CD1c-positive myeloid dendritic cell (primary cell): ENCODE measurements at regions not wholly inside any gene's neighbourhood (a gene's known extent, or its start where the extent isn't known, plus 50 kb on each side); places are given as distances from the start of the nearest gene placed in this dataset.
A peak's percentile ranks its signal among the peaks of the same experiment; 100 is the strongest.

Experiments
- DNase-seq: peaks from one replicate; pipeline ENCODE4 v3.0.0-alpha.2; 2016; ENCODE audit errors: extremely low spot score

DNA sequence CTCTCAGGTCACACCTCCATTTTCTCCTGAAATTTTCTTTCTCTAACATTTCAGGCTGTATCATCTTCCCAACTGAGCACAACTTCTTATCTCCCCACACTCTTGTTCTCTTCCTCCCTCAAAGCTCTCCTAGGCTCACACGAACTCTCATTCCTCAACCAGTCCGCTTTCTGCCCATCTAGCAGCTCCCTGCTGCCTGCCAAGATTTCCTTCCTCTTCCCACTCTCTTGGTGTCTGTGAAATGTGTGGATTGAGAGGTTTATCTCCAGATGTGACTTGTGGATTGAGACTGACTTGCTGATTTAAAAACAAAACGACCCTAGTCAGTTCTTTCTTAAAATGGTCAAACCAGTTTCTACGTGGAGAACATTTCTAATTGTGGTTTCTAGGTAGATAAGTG lies 106.3 kb downstream of the MTNR1B start:
- DNase-seq: no peak

DNA sequence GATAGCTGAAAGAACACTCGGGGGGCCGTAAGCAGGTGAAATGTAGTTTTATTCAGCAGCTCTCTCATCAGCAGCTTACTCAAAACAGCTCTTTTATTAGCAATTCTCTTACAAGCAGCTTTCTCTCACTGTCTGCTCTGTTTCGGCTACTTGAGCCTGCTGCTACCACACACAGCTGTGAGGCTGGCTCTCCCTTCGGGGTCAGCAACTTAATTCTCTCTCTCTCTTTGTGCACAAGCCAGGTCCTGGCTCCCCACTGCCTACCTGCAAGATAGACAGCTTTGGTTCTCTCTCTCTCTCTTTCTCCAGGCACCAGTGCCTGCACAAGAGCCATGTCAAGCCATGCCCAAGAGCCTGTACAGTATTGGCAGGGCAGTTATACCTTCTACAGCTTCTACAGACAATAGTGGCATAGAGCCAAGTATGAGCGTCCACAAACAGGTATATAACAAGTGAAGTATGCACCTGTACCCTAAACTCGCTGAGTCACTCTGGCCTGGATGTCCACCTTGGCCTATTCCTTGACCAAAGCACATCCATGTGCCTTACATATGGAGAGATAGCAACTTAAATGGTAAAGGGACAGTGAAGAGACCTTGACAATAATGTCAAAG lies 110.8 kb downstream of the MTNR1B start:
- no peak for DNase-seq

DNA sequence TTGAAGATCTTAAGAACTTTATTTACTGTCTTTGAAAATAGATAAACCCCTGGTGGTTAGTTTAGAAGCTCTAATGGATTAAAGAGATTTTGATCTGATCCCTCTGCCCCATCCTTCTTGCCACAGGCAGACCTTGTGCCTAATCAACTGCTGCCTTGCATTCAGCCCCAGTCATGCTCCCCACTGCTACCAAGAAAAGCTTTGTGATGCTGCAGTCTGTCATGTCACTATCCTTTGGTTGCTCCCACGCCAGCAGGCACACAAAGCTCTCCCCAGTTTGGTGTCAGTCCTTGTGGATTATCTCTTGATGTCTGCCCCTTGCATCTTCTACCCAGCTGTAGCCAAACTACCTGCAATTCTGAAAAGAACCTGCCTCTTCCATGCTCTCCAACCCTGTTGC lies 112.2 kb downstream of the MTNR1B start:
- DNase-seq: no peak

DNA sequence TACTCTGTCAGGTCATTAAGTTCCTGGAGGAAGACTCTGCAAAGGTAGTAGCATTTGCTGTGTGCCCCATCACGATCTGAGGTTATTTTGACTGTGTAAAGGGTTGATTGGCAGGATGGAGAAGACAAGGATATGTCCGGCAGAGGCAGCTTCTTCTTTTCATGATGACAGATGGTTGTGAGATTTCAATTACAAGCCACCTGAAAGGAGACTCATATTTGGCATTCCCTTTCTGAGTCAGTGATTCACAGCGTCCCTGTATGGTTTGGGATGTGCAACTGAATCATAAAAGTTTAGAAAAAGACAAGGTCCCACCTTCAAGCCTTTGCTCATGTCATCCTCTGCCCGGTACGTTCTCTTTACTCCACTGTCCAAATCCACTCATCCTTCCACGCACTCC lies 113.4 kb downstream of the MTNR1B start:
- no peak for DNase-seq

DNA sequence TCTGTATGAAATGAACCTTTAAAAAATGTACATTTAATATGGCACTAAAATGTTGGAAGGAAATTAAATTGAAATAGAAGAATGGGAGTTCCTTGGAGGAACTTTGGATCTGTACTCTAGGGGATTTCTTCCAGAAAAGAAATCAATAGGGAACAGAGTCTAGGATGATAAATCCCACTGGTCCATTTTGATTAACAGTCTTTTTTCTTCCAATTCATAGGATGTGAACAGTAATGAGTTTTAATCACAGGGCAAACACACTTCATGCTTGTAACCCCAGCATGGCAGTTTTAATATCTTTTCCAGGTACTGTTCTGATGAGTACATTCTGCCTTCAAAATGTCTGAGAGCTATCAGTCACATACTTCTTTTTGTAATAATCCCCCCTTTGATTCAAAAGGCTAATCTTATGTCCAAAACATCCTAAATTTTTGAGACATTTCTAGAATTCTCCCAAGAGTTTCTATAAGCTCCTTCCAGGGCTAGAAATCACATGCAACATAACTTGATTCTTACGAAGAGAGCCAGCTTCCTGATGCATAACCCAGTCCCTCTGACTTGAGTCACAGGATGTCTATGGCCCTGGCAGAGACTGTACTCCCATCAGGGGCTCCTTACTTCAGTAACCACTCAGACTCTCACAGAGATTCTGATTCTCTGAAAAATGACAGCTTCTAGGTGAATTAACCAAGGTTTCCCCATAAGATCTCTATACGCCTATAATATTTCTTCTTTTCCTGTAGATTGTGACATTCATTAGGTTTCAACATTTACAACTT lies 112.9 kb downstream of the SLC36A4 start:
- DNase-seq: no peak

DNA sequence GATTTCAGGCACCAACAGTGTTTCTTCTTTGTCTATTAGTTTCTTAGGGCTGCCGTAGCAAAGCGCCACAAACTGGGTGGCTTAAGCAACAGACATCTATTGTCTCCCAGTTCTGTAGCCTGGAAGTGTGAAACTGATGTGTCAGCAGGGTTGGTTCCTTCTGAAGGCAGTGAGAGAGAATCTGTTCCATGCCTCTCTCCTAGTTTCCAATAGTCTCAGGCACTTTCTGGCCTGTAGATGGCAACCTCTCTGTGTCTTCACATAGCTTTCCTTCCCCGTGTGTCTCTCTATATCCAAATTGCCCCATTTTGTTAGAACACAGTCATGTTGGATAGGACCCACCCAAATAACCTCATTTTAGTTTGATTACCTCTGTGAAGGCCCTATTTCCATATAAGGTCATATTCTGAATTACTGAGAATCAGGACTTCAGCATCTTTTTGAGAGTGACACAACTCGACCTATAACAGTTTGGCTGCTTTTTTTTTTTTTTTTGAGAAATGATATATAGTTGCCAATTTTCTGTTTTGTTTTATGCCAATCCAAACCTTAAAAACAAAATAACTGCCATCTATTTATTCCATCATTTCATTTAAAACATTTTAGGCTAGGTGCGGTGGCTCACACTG lies 108.2 kb downstream of the SLC36A4 start:
- DNase-seq: peak; percentile 57
